ENCODE measurements at regions not wholly inside any gene's neighbourhood (a gene's known extent, or its start where the extent isn't known, plus 50 kb on each side); places are given as distances from the start of the nearest gene placed in this dataset.
A peak's percentile ranks its signal among the peaks of the same experiment; 100 is the strongest.

DNA sequence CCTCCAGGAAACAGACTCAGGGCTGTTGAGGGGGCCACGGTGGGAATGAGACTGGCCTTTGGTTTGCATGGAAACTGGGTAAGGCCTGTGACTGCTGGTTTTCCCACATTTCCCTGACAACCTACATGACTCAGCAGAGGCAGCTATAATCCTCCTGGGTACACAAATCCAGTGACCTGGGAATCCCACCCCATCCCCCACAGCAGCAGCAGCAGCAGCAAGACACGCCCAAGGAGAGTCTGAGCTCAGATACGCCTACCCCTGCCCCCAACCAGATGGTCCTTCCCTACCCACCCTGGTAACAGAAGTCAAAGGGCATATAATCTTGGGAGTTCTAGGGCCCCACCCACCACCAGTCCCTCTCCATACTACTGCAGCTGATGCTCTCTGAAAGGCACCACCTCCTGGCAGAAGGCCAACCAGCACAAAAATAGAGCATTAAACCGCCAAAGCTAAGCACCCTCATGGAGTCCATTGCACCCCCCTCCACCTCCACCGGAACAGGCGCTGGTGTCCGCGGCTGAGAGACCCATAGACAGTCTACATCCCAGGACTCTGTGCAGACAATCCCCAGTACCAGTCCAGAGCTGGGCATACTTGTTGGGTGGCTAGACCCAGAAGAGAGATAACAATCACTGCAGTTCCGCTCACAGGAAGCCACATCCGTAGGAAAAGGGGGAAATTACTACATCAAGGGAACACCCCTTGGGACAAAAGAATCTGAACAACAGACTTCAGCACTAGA is 237.2 kb upstream of the SPRY2 start:
- ATAC-seq (ENCODE audit: low FRiP score) (no peak), DNase-seq (ENCODE audit: low spot score) (no peak)
- TF ChIP-seq, protein P1, sequence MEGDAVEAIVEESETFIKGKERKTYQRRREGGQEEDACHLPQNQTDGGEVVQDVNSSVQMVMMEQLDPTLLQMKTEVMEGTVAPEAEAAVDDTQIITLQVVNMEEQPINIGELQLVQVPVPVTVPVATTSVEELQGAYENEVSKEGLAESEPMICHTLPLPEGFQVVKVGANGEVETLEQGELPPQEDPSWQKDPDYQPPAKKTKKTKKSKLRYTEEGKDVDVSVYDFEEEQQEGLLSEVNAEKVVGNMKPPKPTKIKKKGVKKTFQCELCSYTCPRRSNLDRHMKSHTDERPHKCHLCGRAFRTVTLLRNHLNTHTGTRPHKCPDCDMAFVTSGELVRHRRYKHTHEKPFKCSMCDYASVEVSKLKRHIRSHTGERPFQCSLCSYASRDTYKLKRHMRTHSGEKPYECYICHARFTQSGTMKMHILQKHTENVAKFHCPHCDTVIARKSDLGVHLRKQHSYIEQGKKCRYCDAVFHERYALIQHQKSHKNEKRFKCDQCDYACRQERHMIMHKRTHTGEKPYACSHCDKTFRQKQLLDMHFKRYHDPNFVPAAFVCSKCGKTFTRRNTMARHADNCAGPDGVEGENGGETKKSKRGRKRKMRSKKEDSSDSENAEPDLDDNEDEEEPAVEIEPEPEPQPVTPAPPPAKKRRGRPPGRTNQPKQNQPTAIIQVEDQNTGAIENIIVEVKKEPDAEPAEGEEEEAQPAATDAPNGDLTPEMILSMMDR (IDR thresholded peaks at IDR 0.05): no peak

DNA sequence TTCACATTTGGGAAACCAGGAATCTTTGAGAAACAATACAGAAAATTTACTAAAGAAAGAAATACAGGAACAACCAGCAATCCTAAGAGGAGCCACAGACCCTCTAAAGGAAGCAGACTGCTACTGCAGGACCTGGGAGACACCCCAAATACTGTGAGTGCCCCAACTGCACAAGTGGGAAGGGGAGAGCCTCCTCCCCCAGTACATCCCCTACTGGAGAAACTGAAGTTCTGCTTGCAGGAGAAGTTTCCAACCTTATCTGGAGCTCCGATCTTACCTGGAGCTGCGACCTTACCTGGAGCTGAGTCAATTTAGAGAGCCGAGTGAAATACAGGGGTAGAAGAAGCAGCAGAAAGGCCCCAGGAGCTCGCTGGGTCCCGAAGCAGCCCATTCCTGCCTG is 236.4 kb upstream of the SPRY2 start:
- TF ChIP-seq, protein P1 (IDR thresholded peaks at IDR 0.05): no peak
- DNase-seq (ENCODE audit: low spot score) (no peak), ATAC-seq (ENCODE audit: low FRiP score) (no peak)

DNA sequence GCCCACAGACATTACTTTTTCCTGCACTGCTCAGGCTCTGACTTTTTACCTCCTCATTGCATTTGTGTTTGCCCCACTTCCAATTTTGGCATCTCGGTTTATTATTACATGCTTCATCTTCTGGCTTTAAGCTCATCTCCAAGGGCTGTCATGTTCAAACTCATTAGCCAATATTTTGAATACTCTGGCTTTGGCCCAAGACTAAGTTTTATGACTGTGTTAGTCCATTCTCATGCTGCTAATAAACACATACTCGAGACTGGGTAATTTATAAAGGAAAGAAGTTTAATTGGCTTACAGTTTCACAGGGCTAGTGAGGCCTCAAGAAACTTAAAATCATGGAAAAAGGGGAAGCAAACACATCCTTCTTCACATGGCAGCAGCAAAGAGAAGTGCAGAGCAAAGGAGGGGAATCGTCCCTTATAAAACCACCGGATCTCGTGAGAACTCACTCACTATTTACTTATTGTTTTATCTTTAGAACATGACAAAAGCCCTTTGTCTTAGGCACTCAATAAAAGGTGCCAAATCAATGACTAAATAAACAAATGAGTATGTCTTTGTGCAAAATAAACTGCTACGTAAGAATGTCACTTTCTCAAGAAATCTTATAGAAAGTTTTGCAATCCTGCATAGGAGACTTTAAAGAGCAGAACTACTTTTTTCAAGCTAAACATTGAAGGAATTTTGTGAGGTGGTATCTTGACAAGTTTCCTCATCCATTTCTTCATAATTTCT is 233.4 kb upstream of the SPRY2 start:
- TF ChIP-seq, protein P1 (IDR thresholded peaks at IDR 0.05): no peak
- ATAC-seq (ENCODE audit: low FRiP score) (peak; percentile 57), DNase-seq (ENCODE audit: low spot score) (no peak)

DNA sequence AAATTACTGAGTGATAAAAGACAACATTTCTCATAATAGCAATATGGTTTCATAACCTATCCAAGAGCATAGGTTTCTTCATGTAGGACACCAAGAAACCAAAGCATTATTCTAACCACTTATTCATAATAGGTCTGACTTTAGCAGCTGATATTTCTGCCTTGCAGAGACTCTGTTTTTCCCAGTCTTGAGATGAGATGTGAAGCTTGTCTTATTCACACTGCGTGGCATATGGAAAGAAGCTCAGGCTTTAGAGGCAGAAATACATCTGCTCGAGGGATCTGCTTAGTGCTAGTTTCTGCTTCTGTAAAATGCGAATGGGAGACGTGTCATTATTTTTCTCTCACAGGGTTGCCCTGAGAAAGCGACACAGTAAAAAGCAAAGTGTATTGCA is 232.0 kb upstream of the SPRY2 start:
- DNase-seq (ENCODE audit: low spot score): no peak
- TF ChIP-seq, protein P1 (IDR thresholded peaks at IDR 0.05): no peak
- ATAC-seq (ENCODE audit: low FRiP score): no peak

DNA sequence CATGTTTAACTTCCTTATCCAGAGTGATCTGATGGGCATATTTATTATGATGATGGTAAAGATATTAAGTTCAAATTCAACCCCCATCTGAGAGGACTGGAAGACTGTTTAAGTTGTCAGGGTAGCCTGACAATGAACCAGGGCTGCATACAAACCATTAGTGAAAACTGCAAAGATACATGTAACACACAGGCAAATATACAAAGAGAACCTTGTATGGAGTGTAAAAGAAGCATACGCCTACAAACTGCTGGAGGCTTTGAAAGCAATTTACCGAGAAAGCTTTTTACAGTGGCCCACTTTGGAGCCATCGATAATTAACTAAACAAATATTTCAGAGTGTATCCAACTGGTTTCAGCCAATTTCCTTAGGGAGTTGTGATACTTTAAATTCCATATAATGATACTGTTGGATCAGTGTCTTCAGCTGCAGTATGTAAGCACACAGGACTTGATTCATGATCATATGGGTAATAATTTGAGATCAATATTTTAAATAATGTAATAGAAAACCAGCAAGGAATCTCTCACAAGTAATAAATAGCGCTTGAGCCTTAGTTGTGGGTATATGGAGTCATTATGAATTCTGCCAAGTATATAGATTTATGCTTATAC is 231.5 kb upstream of the SPRY2 start:
- ATAC-seq (ENCODE audit: low FRiP score): no peak
- TF ChIP-seq, protein P1 (IDR thresholded peaks at IDR 0.05): no peak
- no peak for DNase-seq (ENCODE audit: low spot score)

DNA sequence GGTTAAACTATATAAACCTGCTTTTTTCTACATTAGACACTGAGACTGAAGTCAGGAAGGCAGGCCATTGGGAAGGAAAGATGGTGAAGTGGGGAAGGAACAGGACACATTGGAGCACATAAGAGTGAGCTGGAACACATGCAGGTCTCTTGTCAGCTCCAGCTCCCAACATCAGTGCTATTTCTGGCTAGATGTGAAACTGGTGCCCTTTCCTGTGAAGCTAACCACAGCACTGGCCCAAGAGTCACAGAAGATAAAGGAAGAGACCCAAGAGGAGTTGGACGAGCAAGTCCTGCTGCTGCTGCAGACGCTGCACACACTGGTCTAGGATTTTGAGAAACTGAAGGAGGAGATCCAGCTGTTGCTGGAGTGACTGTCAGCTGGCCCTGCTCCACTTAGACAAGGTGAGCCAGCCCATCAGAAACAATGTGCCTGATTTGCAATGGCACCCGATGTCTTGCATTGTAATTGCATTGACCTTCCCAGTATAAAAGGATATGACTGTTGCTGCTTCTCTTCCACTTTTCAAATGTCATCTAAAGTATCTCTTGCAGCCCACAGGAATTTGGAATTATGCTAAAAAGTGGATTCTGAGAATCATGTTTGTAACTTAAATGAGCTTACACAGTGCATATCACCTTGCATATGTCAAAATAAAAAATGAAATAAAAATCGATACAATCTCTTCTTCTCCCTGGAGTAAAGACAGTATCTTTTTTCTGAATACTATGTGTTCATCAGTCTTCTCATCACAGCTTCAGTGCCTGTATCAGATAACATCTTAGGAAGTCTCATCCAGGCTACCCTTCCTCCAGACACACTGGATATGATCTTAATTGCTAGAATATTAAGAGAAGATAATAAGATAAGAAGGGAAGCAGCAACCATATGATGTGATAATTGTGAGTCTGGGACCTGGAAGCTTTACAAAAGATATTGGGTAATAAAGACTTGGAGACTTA is 230.7 kb upstream of the SPRY2 start:
- DNase-seq (ENCODE audit: low spot score) (no peak), ATAC-seq (ENCODE audit: low FRiP score) (no peak)
- TF ChIP-seq, protein P1 (IDR thresholded peaks at IDR 0.05): no peak

All from omental fat pad (tissue), 3 donors.